ENCODE measurements at regions not wholly inside any gene's neighbourhood (a gene's known extent, or its start where the extent isn't known, plus 50 kb on each side); places are given as distances from the start of the nearest gene placed in this dataset.
"Not testable (repeated sequence)": the region's sequence is repeated elsewhere in the genome, so short reads cannot be mapped to it uniquely, and the experiment has no call there.

- H3K27me3 Mint-ChIP-seq (ENCODE audit: low read depth): no peaks in the 10 kb centered on the region
- H3K9me3 Mint-ChIP-seq: no peaks in the 10 kb centered on the region
- DNase-seq (ENCODE audit: low spot score): no peak
Measured at GRCh38 chr11:45396394-45396793, 110.3 kb upstream of the SYT13 start.

GRCh38 chr11:45395947-45396346 is 109.8 kb upstream of the SYT13 start:
- Mint-ChIP-seq H3K4me1 (ENCODE audit: low read depth) (no peaks in the 10 kb centered on the region), H3K27ac (no peak overlapping the region), H3K27me3 (ENCODE audit: low read depth) (no peaks in the 10 kb centered on the region), H3K36me3 (ENCODE audit: low read depth) (no peaks in the 10 kb centered on the region), H3K4me3 (ENCODE audit: low read depth) (no peak overlapping the region), H3K9me3 (no peaks in the 10 kb centered on the region)
- no peak for DNase-seq (ENCODE audit: low spot score)
- intact Hi-C loops (cut with micrococcal nuclease): no loop called here

More at GRCh38 chr11:45396394-45396793, 110.3 kb upstream of the SYT13 start:
- no peaks in the 10 kb centered on the region for H3K36me3 Mint-ChIP-seq (ENCODE audit: low read depth)
- no peak overlapping the region for H3K4me3 Mint-ChIP-seq (ENCODE audit: low read depth)
- H3K4me1 Mint-ChIP-seq (ENCODE audit: low read depth): no peaks in the 10 kb centered on the region
- H3K27ac Mint-ChIP-seq: no peak overlapping the region
- intact Hi-C loops (cut with micrococcal nuclease): no loop called here

- H3K4me3 Mint-ChIP-seq (ENCODE audit: low read depth): no peak overlapping the region
Measured at GRCh38 chr11:45395421-45395820, 109.3 kb upstream of the SYT13 start.

GRCh38 chr11:45394294-45395085 is 108.3 kb upstream of the SYT13 start:
- Mint-ChIP-seq H3K27ac (no peak overlapping the region), H3K4me3 (ENCODE audit: low read depth) (no peak overlapping the region), H3K27me3 (ENCODE audit: low read depth) (peaks cover 3% of the 10 kb centered on the region), H3K9me3 (no peaks in the 10 kb centered on the region), H3K4me1 (ENCODE audit: low read depth) (no peaks in the 10 kb centered on the region), H3K36me3 (ENCODE audit: low read depth) (no peaks in the 10 kb centered on the region)
- no peak for DNase-seq (ENCODE audit: low spot score)
- intact Hi-C loops (cut with micrococcal nuclease): no loop called here

More at GRCh38 chr11:45395421-45395820, 109.3 kb upstream of the SYT13 start:
- Mint-ChIP-seq H3K4me1 (ENCODE audit: low read depth) (no peaks in the 10 kb centered on the region), H3K36me3 (ENCODE audit: low read depth) (no peaks in the 10 kb centered on the region), H3K27me3 (ENCODE audit: low read depth) (peaks cover 2% of the 10 kb centered on the region), H3K27ac (no peak overlapping the region), H3K9me3 (no peaks in the 10 kb centered on the region)
- DNase-seq (ENCODE audit: low spot score): no peak
- intact Hi-C loops (cut with micrococcal nuclease): no loop called here

- no peaks in the 10 kb centered on the region for H3K36me3 Mint-ChIP-seq (ENCODE audit: low read depth)
- H3K9me3 Mint-ChIP-seq: no peaks in the 10 kb centered on the region
- no peak for DNase-seq (ENCODE audit: low spot score)
- H3K27me3 Mint-ChIP-seq (ENCODE audit: low read depth): peaks cover 4% of the 10 kb centered on the region
- no peak overlapping the region for H3K4me3 Mint-ChIP-seq (ENCODE audit: low read depth)
- H3K27ac Mint-ChIP-seq: no peak overlapping the region
- H3K4me1 Mint-ChIP-seq (ENCODE audit: low read depth): no peaks in the 10 kb centered on the region
- intact Hi-C loops (cut with micrococcal nuclease): no loop called here
Measured at GRCh38 chr11:45393826-45394225, 107.7 kb upstream of the SYT13 start.

GRCh38 chr11:45393334-45393733 is 107.2 kb upstream of the SYT13 start:
- Mint-ChIP-seq H3K4me3 (ENCODE audit: low read depth) (no peak overlapping the region), H3K4me1 (ENCODE audit: low read depth) (no peaks in the 10 kb centered on the region), H3K9me3 (no peaks in the 10 kb centered on the region), H3K27ac (no peak overlapping the region), H3K36me3 (ENCODE audit: low read depth) (no peaks in the 10 kb centered on the region), H3K27me3 (ENCODE audit: low read depth) (peaks cover 6% of the 10 kb centered on the region)
- no peak for DNase-seq (ENCODE audit: low spot score)
- intact Hi-C loops (cut with micrococcal nuclease): no loop called here

GRCh38 chr11:45392591-45393091 is 106.5 kb upstream of the SYT13 start:
- H3K4me3 Mint-ChIP-seq (ENCODE audit: low read depth): no peak overlapping the region
- H3K27me3 Mint-ChIP-seq (ENCODE audit: low read depth): peaks cover 8% of the 10 kb centered on the region
- no peaks in the 10 kb centered on the region for H3K9me3 Mint-ChIP-seq
- intact Hi-C loops (cut with micrococcal nuclease): no loop called here
- no peaks in the 10 kb centered on the region for H3K36me3 Mint-ChIP-seq (ENCODE audit: low read depth)
- no peak for DNase-seq (ENCODE audit: low spot score)
- H3K4me1 Mint-ChIP-seq (ENCODE audit: low read depth): no peaks in the 10 kb centered on the region
- H3K27ac Mint-ChIP-seq: no peak overlapping the region

GRCh38 chr11:45392154-45392553 is 106.0 kb upstream of the SYT13 start:
- intact Hi-C loops (cut with micrococcal nuclease): no loop called here
- no peak for DNase-seq (ENCODE audit: low spot score)
- Mint-ChIP-seq H3K9me3 (no peaks in the 10 kb centered on the region), H3K27me3 (ENCODE audit: low read depth) (peaks cover 8% of the 10 kb centered on the region), H3K36me3 (ENCODE audit: low read depth) (no peaks in the 10 kb centered on the region), H3K4me1 (ENCODE audit: low read depth) (no peaks in the 10 kb centered on the region), H3K27ac (no peak overlapping the region), H3K4me3 (ENCODE audit: low read depth) (no peak overlapping the region)

GRCh38 chr11:45391168-45391850 is 105.2 kb upstream of the SYT13 start:
- intact Hi-C loops (cut with micrococcal nuclease): no loop called here
- peaks cover 12% of the 10 kb centered on the region for H3K27me3 Mint-ChIP-seq (ENCODE audit: low read depth)
- no peaks in the 10 kb centered on the region for H3K36me3 Mint-ChIP-seq (ENCODE audit: low read depth)
- DNase-seq (ENCODE audit: low spot score): no peak
- no peaks in the 10 kb centered on the region for H3K4me1 Mint-ChIP-seq (ENCODE audit: low read depth)
- no peak overlapping the region for H3K4me3 Mint-ChIP-seq (ENCODE audit: low read depth)
- H3K27ac Mint-ChIP-seq: no peak overlapping the region
- H3K9me3 Mint-ChIP-seq: no peaks in the 10 kb centered on the region

- Mint-ChIP-seq H3K4me1 (ENCODE audit: low read depth) (peaks cover 1% of the 10 kb centered on the region), H3K27me3 (ENCODE audit: low read depth) (peaks cover 12% of the 10 kb centered on the region), H3K36me3 (ENCODE audit: low read depth) (no peaks in the 10 kb centered on the region), H3K9me3 (no peaks in the 10 kb centered on the region), H3K27ac (no peak overlapping the region), H3K4me3 (ENCODE audit: low read depth) (no peak overlapping the region)
- DNase-seq (ENCODE audit: low spot score): no peak
- intact Hi-C loops (cut with micrococcal nuclease): no loop called here
Measured at GRCh38 chr11:45390407-45390806, 104.3 kb upstream of the SYT13 start.

- H3K27me3 Mint-ChIP-seq (ENCODE audit: low read depth): peaks cover 17% of the 10 kb centered on the region
- H3K4me3 Mint-ChIP-seq (ENCODE audit: low read depth): no peak overlapping the region
- H3K9me3 Mint-ChIP-seq: no peaks in the 10 kb centered on the region
- no peak overlapping the region for H3K27ac Mint-ChIP-seq
- intact Hi-C loops (cut with micrococcal nuclease): no loop called here
- no peaks in the 10 kb centered on the region for H3K36me3 Mint-ChIP-seq (ENCODE audit: low read depth)
- no peak for DNase-seq (ENCODE audit: low spot score)
- H3K4me1 Mint-ChIP-seq (ENCODE audit: low read depth): peaks cover 3% of the 10 kb centered on the region
Measured at GRCh38 chr11:45388472-45388871, 102.3 kb upstream of the SYT13 start.

- H3K27ac Mint-ChIP-seq; intact Hi-C loops (cut with micrococcal nuclease); H3K4me3 Mint-ChIP-seq (ENCODE audit: low read depth); H3K4me1 Mint-ChIP-seq (ENCODE audit: low read depth); H3K9me3 Mint-ChIP-seq; H3K36me3 Mint-ChIP-seq (ENCODE audit: low read depth); DNase-seq (ENCODE audit: low spot score): not testable (repeated sequence)
- H3K27me3 Mint-ChIP-seq (ENCODE audit: low read depth): peaks cover 21% of the 10 kb centered on the region
Measured at GRCh38 chr11:45387885-45388284, 101.7 kb upstream of the SYT13 start.

GRCh38 chr11:45386972-45387371 is 100.8 kb upstream of the SYT13 start:
- peaks cover 12% of the 10 kb centered on the region for H3K4me1 Mint-ChIP-seq (ENCODE audit: low read depth)
- no peak overlapping the region for H3K27ac Mint-ChIP-seq
- H3K4me3 Mint-ChIP-seq (ENCODE audit: low read depth): no peak overlapping the region
- no peaks in the 10 kb centered on the region for H3K9me3 Mint-ChIP-seq
- intact Hi-C loops (cut with micrococcal nuclease): no loop called here
- peaks cover 27% of the 10 kb centered on the region for H3K27me3 Mint-ChIP-seq (ENCODE audit: low read depth)
- H3K36me3 Mint-ChIP-seq (ENCODE audit: low read depth): no peaks in the 10 kb centered on the region
- no peak for DNase-seq (ENCODE audit: low spot score)

Data from activated T-helper 2 cell treated with anti-CD3 and anti-CD28 coated beads, Interferon-gamma antibody, Interleukin-2, Interleukin-4, amounts not matched to agents 10 μg/mL and 5 μg/mL and 100 μg/mL, durations not matched to agents 14 hours and 24 hours and 36 hours (primary cell).